IMR-90 (cell line): ENCODE measurements at regions not wholly inside any gene's neighbourhood (a gene's known extent, or its start where the extent isn't known, plus 50 kb on each side); places are given as distances from the start of the nearest gene placed in this dataset.

ENCODE experiments used
- ATAC-seq: fragments of 200-7000 bp; cut with Tn5 transposase; 2 replicates; pipeline ENCODE4 v1.9.1; 2020; ENCODE audit warnings: low read depth, mild to moderate bottlenecking, moderate library complexity
- BruUV-seq: library from RNA; stranded (reverse); fragments of 400-500 nt; replicated peaks from 2 replicates; lab custom pipeline; 2021; lab: Mats Ljungman, UMichigan
- CTCF ChIA-PET: fragments of 300-600 bp; formaldehyde crosslinking; extraction: SDS; loops from one replicate; lab custom pipeline; 2021; ENCODE audit warnings: antibody characterized with exemption; lab: Yijun Ruan, JAX
- POLR2A ChIA-PET: fragments of 300-600 bp; sonication (Branson Sonifier 250); formaldehyde crosslinking; loops from one replicate; lab custom pipeline; 2022; ENCODE audit warnings: antibody characterized with exemption; ENCODE audit not compliant: unreplicated experiment; lab: Charles Lee
- DNase-seq: peaks from one replicate; pipeline ENCODE4 v3.0.0; 2013
- H2AFZ ChIP-seq: replicated peaks from 2 replicates; pipeline ENCODE3; 2013; ENCODE audit warnings: low read length, mild to moderate bottlenecking; ENCODE audit not compliant: poor library complexity
- H2AK5ac ChIP-seq: 2 replicates; pipeline ENCODE4 v1.6.1; 2013; ENCODE audit warnings: low read depth, low read length, inconsistent platforms
- H2AK9ac ChIP-seq: replicated peaks from 2 replicates; pipeline ENCODE3; 2013; ENCODE audit warnings: mild to moderate bottlenecking, low read depth, low read length, moderate library complexity; ENCODE audit not compliant: poor library complexity
- H2BK120ac ChIP-seq: 2 replicates; pipeline ENCODE4 v1.6.1; 2013; ENCODE audit warnings: low read depth, low read length, inconsistent platforms
- H2BK15ac ChIP-seq: 3 replicates; pipeline ENCODE4 v1.6.1; 2013; ENCODE audit warnings: low read depth, low read length, inconsistent platforms
- H2BK20ac ChIP-seq: 2 replicates; pipeline ENCODE4 v1.6.1; 2013; ENCODE audit warnings: low read depth, mild to moderate bottlenecking, inconsistent platforms, low read length, moderate library complexity
- H2BK5ac ChIP-seq: 2 replicates; pipeline ENCODE4 v1.6.1; 2013; ENCODE audit warnings: mild to moderate bottlenecking, low read depth, low read length, inconsistent platforms; ENCODE audit not compliant: poor library complexity, severe bottlenecking
- H3K14ac ChIP-seq: replicated peaks from 2 replicates; pipeline ENCODE4 v1.6.1; 2013; ENCODE audit warnings: low read depth, low read length, inconsistent platforms
- H3K18ac ChIP-seq: 2 replicates; pipeline ENCODE4 v1.6.1; 2013; ENCODE audit warnings: low read depth, low read length, control low read depth
- H3K23ac ChIP-seq: 2 replicates; pipeline ENCODE4 v1.6.1; 2013; ENCODE audit warnings: low read depth, low read length, inconsistent platforms
- H3K27ac ChIP-seq: 2 replicates; pipeline ENCODE4 v1.5.1; 2013; ENCODE audit warnings: mild to moderate bottlenecking, control low read depth, low read length; ENCODE audit not compliant: insufficient read depth
- H3K27me3 ChIP-seq: 2 replicates; pipeline ENCODE4 v1.6.1; 2013; ENCODE audit warnings: low read length; ENCODE audit not compliant: control insufficient read depth, insufficient read depth
- H3K36me3 ChIP-seq: 2 replicates; pipeline ENCODE4 v1.6.1; 2013; ENCODE audit warnings: low read length, mixed read lengths; ENCODE audit not compliant: control insufficient read depth, insufficient read depth
- H3K4ac ChIP-seq: 2 replicates; pipeline ENCODE4 v1.6.1; 2013; ENCODE audit warnings: low read depth, low read length, inconsistent platforms
- H3K4me1 ChIP-seq: 2 replicates; pipeline ENCODE4 v1.6.1; 2013; ENCODE audit warnings: low read length, mixed read lengths; ENCODE audit not compliant: control insufficient read depth, insufficient read depth
- H3K4me2 ChIP-seq: 2 replicates; pipeline ENCODE4 v1.6.1; 2013; ENCODE audit warnings: low read depth, mild to moderate bottlenecking, control low read depth, low read length, moderate library complexity
- H3K4me3 ChIP-seq: 2 replicates; pipeline ENCODE4 v1.5.1; 2013; ENCODE audit warnings: low read depth, mild to moderate bottlenecking, control low read depth, low read length, moderate library complexity; ENCODE audit not compliant: insufficient read depth
- H3K56ac ChIP-seq: 2 replicates; pipeline ENCODE4 v1.6.1; 2013; ENCODE audit warnings: low read length, inconsistent platforms; ENCODE audit not compliant: insufficient read depth; ENCODE audit errors: extremely low read depth
- H3K79me1 ChIP-seq, 2 experiments: 2 replicates each; pipeline ENCODE4 v1.6.1; 2013; ENCODE audit warnings: low read length in 2 of 2, inconsistent platforms in 1 of 2, low read depth in 1 of 2
- H3K9ac ChIP-seq: 2 replicates; pipeline ENCODE4 v1.6.1; 2013; ENCODE audit warnings: low read depth, low read length, control low read depth
- H3K9me1 ChIP-seq: 2 replicates; pipeline ENCODE4 v1.6.1; 2013; ENCODE audit warnings: low read length, inconsistent platforms; ENCODE audit not compliant: insufficient read depth
- H3K9me3 ChIP-seq: 2 replicates; pipeline ENCODE4 v1.6.1; 2013; ENCODE audit warnings: low read length; ENCODE audit not compliant: control insufficient read depth, insufficient read depth
- H4K20me1 ChIP-seq: 2 replicates; pipeline ENCODE4 v1.6.1; 2013; ENCODE audit warnings: low read length, inconsistent platforms; ENCODE audit not compliant: insufficient read depth
- H4K5ac ChIP-seq: 2 replicates; pipeline ENCODE4 v1.6.1; 2013; ENCODE audit warnings: mild to moderate bottlenecking, low read depth, low read length, control low read depth
- H4K8ac ChIP-seq, 2 experiments: 2 replicates each; pipeline ENCODE4 v1.6.1; 2013; ENCODE audit warnings: low read depth in 2 of 2, low read length in 2 of 2, control low read depth in 1 of 2, inconsistent platforms in 1 of 2
- H4K91ac ChIP-seq: 2 replicates; pipeline ENCODE4 v1.6.1; 2013; ENCODE audit warnings: low read depth, low read length, inconsistent platforms; ENCODE audit not compliant: insufficient read depth
- CHD1 ChIP-seq: IDR thresholded peaks from 2 replicates; pipeline ENCODE4 v1.6.1; 2012; ENCODE audit warnings: low read depth, low read length, improper control_type of control experiment
- FOS ChIP-seq: fragments of 150-350 bp; IDR thresholded peaks from 2 replicates; pipeline ENCODE4 v1.6.1; 2016; ENCODE audit warnings: low read depth, low read length
- MAFK ChIP-seq: IDR thresholded peaks from 2 replicates; pipeline ENCODE4 v1.6.1; 2012; ENCODE audit warnings: low read depth, low read length, improper control_type of control experiment
- MAZ ChIP-seq: IDR thresholded peaks from 2 replicates; pipeline ENCODE4 v1.6.1; 2012; ENCODE audit warnings: low read depth, mild to moderate bottlenecking, low read length, improper control_type of control experiment, moderate library complexity, borderline replicate concordance
- RCOR1 ChIP-seq: IDR thresholded peaks from 2 replicates; pipeline ENCODE4 v1.6.1; 2012; ENCODE audit warnings: mild to moderate bottlenecking, low read length, improper control_type of control experiment; ENCODE audit not compliant: insufficient replicate concordance
- RFX5 ChIP-seq: IDR thresholded peaks from 2 replicates; pipeline ENCODE4 v1.8.0; 2012; ENCODE audit warnings: low read depth, mild to moderate bottlenecking, low read length, moderate library complexity
- dilution Hi-C: fragments of 300-500 bp; cut with HindIII; formaldehyde crosslinking; loops from one replicate; pipeline ENCODE4 v1.14.3; 2018; ENCODE audit warnings: low sequenced_read_pairs; ENCODE audit not compliant: unreplicated experiment
- in situ Hi-C: fragments of 300-500 bp; cut with MboI; formaldehyde crosslinking; loops from 3 replicates; pipeline ENCODE4 v1.14.3; 2019; ENCODE audit warnings: low sequenced_read_pairs, inconsistent platforms, mixed read lengths
- intact Hi-C: fragments of 100-400 bp; cut with micrococcal nuclease; formaldehyde crosslinking; loops from 2 replicates; pipeline ENCODE4 v1.10.0; 2022

DNA sequence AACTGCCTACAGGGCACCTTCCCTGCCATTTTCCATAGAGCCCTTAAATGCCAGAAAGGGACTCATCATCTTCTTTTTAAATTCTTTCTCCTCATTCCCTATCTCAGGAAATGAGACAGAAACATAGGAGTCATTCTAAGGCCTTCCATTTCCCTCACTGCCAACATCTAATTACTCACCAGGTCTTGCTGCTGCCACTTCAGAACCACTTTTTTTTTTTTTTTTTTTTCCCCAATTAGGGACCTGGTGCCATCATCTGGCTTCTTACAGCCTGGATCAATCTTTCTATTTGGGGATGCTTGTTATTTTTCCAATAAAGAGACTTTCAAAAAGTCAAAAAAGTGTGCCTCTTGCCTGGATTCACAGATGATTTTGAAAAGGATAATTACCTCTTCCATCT lies 373.4 kb downstream of the LPIN1 start:
- no peak overlapping the region for H4K5ac ChIP-seq
- DNase-seq (peak; percentile 60), ATAC-seq (peak; percentile 25; the same call in 1 of the 2 replicates)
- H3K14ac ChIP-seq = peak overlapping the region; percentile 77; the same call in 1 of the 2 replicates
- in situ Hi-C loops = no loop called here
- peaks cover 4% of the 10 kb centered on the region; the same call in 1 of the 2 replicates for H4K20me1 ChIP-seq
- H4K91ac ChIP-seq = peak overlapping the region; percentile 58; the same call in 1 of the 2 replicates
- H3K27me3 ChIP-seq = no peaks in the 10 kb centered on the region
- H3K36me3 ChIP-seq = no peaks in the 10 kb centered on the region
- BruUV-seq = no TSS peak
- H3K4ac ChIP-seq = peak overlapping the region; percentile 77
- H3K27ac ChIP-seq = peak overlapping the region; percentile 19; the same call in 1 of the 2 replicates
- ChIA-PET CTCF (interaction anchor here (0.6 kb wide), 1 partner anchor 9 kb away, joined by 3 read pairs; no protein-coding TSS in a partner anchor), POLR2A (no interaction called here)
- dilution Hi-C loops = no loop called here
- no peak overlapping the region for H3K18ac ChIP-seq
- intact Hi-C loops = loop anchor here (1.0 kb wide), 1 partner anchor 887 kb away; no protein-coding TSS in a partner anchor
- peak overlapping the region; percentile 84; the same call in 1 of the 2 replicates for H2BK20ac ChIP-seq
- H2AFZ ChIP-seq = no peak overlapping the region
- H2BK5ac ChIP-seq = peak overlapping the region; percentile 18
- no peak overlapping the region for H3K4me3 ChIP-seq
- no peak overlapping the region for H3K56ac ChIP-seq
- H4K8ac ChIP-seq = peak overlapping the region in 1 of 2 experiments; percentile 31; a peak in 2 of 4 replicates
- peak overlapping the region; percentile 84; the same call in 2 of the 3 replicates for H2BK15ac ChIP-seq
- no peak overlapping the region for H3K9ac ChIP-seq
- peaks cover 22% of the 10 kb centered on the region for H3K9me1 ChIP-seq
- peak overlapping the region; percentile 38; the same call in 1 of the 2 replicates for H3K23ac ChIP-seq
- no peaks in the 10 kb centered on the region for H3K79me1 ChIP-seq
- H2BK120ac ChIP-seq = peak overlapping the region; percentile 80
- no peak overlapping the region; the same call in 1 of the 2 replicates for H3K4me2 ChIP-seq
- no peaks in the 10 kb centered on the region for H3K9me3 ChIP-seq
- H2AK9ac ChIP-seq = peak overlapping the region; percentile 47
- peak overlapping the region; percentile 76; the same call in 1 of the 2 replicates for H2AK5ac ChIP-seq
- peaks cover 15% of the 10 kb centered on the region for H3K4me1 ChIP-seq
- TF ChIP-seq FOS (no peak), MAFK (no peak), MAZ (no peak), RFX5 (no peak), RCOR1 (no peak), CHD1 (no peak)
